DND-41 (cell line): ENCODE measurements at regions not wholly inside any gene's neighbourhood (a gene's known extent, or its start where the extent isn't known, plus 50 kb on each side); places are given as distances from the start of the nearest gene placed in this dataset.

Experiments used
- EZH2 ChIP-seq: IDR thresholded peaks from 3 replicates; pipeline ENCODE4 v1.6.1; 2012; ENCODE audit warnings: borderline replicate concordance, low read depth, mild to moderate bottlenecking, moderate library complexity, low read length, inconsistent platforms; ENCODE audit not compliant: severe bottlenecking
- TF ChIP-seq, protein P1 (sequence below): IDR thresholded peaks from 2 replicates; pipeline ENCODE4 v1.5.1; 2012; ENCODE audit warnings: borderline replicate concordance, low read length, moderate library complexity, mild to moderate bottlenecking; ENCODE audit not compliant: poor library complexity, severe bottlenecking; ENCODE audit errors: extremely low read depth

DNA sequence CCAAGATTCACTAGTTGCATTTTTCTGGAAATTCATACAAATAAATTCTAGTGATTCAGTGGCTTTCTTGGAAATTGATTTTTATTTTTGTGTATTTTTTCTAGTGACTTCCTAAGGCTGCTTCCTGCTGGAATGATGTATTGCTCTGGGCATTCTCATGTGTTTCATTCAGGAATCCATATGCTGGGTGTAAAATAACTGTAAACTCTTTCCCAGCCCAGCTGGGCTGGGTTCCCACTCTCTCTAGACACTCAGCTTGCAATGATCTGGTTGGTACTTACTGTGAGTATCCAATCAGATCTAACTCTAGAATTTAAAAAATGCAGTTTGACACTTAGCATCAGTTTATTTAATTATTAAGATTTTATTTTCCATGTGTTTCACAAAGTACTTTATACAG, 882.2 kb downstream of the STIM2 start:
- TF ChIP-seq, protein P1, sequence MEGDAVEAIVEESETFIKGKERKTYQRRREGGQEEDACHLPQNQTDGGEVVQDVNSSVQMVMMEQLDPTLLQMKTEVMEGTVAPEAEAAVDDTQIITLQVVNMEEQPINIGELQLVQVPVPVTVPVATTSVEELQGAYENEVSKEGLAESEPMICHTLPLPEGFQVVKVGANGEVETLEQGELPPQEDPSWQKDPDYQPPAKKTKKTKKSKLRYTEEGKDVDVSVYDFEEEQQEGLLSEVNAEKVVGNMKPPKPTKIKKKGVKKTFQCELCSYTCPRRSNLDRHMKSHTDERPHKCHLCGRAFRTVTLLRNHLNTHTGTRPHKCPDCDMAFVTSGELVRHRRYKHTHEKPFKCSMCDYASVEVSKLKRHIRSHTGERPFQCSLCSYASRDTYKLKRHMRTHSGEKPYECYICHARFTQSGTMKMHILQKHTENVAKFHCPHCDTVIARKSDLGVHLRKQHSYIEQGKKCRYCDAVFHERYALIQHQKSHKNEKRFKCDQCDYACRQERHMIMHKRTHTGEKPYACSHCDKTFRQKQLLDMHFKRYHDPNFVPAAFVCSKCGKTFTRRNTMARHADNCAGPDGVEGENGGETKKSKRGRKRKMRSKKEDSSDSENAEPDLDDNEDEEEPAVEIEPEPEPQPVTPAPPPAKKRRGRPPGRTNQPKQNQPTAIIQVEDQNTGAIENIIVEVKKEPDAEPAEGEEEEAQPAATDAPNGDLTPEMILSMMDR: no peak
- TF ChIP-seq EZH2: no peak
